NCI-H128 (cell line): ENCODE measurements at regions not wholly inside any gene's neighbourhood (a gene's known extent, or its start where the extent isn't known, plus 50 kb on each side); places are given as distances from the start of the nearest gene placed in this dataset.

Experiments
- DNase-seq: peaks from one replicate; lab custom pipeline; 2025; ENCODE audit not compliant: unreplicated experiment; lab: John Stamatoyannopoulos, UW

- no peak for DNase-seq
Observed at GRCh38 chr2:43088143-43089073, 138.0 kb downstream of the ZFP36L2 start.

- DNase-seq, result no peak
Observed at GRCh38 chr2:43087413-43087812, 139.0 kb downstream of the ZFP36L2 start.

GRCh38 chr2:43086451-43087221 lies 139.8 kb downstream of the ZFP36L2 start:
- DNase-seq, result no peak

GRCh38 chr2:43085929-43086328 lies 140.5 kb downstream of the ZFP36L2 start:
- DNase-seq, result no peak

GRCh38 chr2:43085505-43085904 lies 140.9 kb downstream of the ZFP36L2 start:
- no peak for DNase-seq

- DNase-seq, result no peak
Observed at GRCh38 chr2:43084699-43085091, 141.7 kb downstream of the ZFP36L2 start.

- no peak for DNase-seq
Observed at GRCh38 chr2:43083710-43084698, 142.4 kb downstream of the ZFP36L2 start.

GRCh38 chr2:43082903-43083677 lies 143.3 kb downstream of the ZFP36L2 start:
- DNase-seq, result no peak

- DNase-seq, result no peak
Observed at GRCh38 chr2:43082111-43082894, 144.1 kb downstream of the ZFP36L2 start.

GRCh38 chr2:43081131-43081765 lies 145.2 kb downstream of the ZFP36L2 start:
- DNase-seq, result no peak

- no peak for DNase-seq
Observed at GRCh38 chr2:43080571-43081021, 145.8 kb downstream of the ZFP36L2 start.

GRCh38 chr2:43078781-43079755 lies 147.3 kb downstream of the ZFP36L2 start:
- no peak for DNase-seq

GRCh38 chr2:43078301-43078700 lies 148.1 kb downstream of the ZFP36L2 start:
- DNase-seq, result no peak

GRCh38 chr2:43077876-43078275 lies 148.5 kb downstream of the ZFP36L2 start:
- DNase-seq, result no peak

GRCh38 chr2:43076676-43077075 lies 149.7 kb downstream of the ZFP36L2 start:
- no peak for DNase-seq

GRCh38 chr2:43075811-43076585 lies 150.4 kb downstream of the ZFP36L2 start:
- no peak for DNase-seq

- DNase-seq, result no peak
Observed at GRCh38 chr2:43075054-43075593, 151.3 kb downstream of the ZFP36L2 start.
